Superior temporal gyrus (tissue), 1 donor: ENCODE measurements at regions not wholly inside any gene's neighbourhood (a gene's known extent, or its start where the extent isn't known, plus 50 kb on each side); places are given as distances from the start of the nearest gene placed in this dataset.
A peak's percentile ranks its signal among the peaks of the same experiment; 100 is the strongest.
"Not testable (repeated sequence)": the region's sequence is repeated elsewhere in the genome, so short reads cannot be mapped to it uniquely, and the experiment has no call there.

Experiments used
- DNase-seq: peaks from one replicate; pipeline ENCODE4 v3.0.0-alpha.2; 2016; ENCODE audit errors: extremely low spot score

DNA sequence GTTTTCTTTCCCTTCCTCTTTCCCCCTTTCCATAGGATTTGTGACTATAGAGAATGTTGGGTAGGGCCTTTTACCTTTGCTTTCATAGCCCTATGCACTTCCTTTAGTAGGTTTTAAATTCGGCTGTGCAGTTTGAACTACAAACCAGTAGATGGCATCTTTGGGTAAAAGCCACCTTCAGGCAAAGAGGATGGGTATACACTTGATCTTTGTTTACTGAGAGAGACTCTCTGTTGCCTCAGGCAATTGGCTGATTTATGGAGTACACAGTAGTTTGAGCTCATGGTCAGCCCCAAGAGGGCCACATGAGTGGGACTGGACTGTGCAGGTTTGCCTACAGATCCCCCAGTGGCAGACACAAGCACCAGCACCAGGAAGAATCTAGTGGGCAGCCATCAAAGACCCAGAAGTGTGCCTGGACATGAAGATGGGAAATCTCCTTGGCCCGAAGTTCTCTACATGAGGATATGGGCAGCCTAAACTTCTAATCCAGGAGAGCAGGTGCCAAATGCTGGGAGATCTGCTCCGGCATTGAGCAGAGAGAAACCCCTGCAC, 1304.3 kb upstream of the DDX18 start:
- DNase-seq = peak; percentile 50

DNA sequence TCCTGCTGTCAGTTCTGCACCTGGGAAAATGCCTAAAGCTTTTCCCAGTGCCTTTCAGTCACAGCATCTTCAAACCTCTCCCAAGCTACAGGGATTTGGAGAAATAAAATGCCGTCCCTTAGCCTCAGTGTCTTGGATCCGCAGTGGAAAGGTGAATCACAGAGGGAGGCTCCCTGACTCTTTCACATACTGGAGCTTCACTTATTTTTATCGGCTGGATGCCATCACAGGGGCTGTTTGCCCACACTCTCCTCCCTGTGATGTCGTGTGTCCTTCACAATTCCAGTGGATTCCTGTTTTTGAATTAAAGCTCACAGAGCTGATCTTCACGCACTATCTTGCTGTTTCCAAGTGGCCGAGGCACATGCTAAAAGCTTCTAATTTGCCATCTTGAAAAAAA, 1303.1 kb upstream of the DDX18 start:
- no peak for DNase-seq

DNA sequence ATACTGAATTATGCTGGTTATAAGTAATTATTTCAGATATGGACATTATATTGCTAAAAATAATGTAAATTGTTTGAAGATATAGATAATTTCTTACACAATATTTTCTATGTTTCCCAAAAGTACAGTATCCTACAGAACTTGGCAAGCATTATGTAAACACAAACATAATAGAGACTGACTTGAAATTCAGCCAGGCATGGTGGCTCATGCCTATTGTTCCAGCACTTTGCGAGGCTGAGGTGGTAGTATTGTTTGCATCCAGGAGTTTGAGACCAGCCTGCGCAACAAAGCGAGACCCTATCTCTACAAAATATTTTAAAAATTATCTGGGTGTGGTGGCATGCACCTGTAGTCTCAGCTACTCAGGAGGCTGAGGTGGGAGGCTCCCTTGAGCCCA, 1300.5 kb upstream of the DDX18 start:
- no peak for DNase-seq

DNA sequence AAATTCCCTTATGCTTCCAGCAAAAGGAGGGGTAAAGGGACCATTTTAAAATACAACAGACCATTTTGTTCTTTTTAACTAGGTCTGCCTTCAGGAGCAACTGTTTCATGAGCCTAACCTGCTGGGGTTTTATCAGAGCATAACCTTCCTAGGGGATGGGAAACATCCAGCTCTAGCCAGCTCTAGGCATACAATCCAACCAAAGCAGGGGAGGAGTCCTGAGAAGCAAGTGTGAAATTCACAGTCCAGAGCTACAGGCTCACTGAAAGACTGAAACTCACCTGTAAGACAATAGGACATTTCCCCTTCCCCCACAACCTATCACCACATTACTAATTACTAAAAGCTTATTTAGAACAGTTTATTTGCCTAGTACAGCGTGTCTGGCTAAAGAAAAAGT, 1296.6 kb upstream of the DDX18 start:
- DNase-seq = no peak

DNA sequence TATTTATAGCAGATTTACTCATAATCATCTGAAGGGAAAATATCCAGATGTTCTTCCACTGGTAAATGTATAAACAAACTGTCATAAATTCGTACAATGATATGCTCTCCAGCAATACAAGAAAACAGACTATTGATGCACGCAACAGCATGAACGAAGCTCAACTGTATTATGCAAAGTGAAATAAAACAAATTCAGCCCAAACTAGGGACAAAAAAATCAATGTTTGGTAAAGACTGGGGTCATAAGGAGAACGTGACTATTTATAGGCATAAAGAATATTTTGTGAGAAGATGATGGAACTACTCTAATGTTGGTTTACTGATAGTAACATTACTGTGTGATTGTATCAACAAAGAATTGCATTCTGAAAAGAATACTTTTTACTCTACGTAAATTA, 1276.7 kb upstream of the DDX18 start:
- no peak for DNase-seq

DNA sequence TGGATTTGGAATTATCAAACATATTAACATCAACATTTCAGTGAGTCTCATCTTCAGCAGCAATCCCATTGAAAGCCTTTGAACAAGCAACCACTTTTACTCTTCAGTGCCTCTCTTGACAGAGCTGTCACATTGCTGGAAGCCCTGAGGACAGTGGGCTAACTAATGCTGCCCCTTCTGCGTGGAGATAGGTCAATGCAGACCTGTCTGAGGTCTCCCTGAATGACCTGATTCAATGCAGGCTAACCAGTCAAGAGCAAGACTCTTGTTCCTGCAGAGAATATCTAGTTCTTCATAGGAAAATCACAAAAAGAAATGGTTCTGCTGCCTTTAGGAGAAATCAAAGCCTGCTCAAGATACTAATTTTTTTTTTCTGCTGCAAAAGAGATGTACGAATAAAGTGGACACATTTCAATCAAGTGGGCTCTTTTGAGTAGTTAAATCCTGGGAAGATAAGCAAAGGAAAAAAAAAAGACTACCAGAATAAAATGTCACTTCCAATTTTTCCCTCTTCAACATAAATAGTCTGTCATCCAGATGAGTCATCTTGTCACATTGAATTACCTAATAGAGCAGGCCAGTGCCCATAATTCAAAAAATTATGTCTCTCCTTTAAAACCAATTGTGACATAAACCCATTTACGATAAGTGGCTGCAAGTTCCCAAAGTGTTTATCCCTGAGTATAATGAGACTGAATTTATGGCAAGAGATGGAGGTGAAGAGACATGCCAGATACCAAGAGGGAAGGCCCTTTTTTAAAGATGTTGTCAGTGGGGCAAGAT, 1269.0 kb upstream of the DDX18 start:
- no peak for DNase-seq

DNA sequence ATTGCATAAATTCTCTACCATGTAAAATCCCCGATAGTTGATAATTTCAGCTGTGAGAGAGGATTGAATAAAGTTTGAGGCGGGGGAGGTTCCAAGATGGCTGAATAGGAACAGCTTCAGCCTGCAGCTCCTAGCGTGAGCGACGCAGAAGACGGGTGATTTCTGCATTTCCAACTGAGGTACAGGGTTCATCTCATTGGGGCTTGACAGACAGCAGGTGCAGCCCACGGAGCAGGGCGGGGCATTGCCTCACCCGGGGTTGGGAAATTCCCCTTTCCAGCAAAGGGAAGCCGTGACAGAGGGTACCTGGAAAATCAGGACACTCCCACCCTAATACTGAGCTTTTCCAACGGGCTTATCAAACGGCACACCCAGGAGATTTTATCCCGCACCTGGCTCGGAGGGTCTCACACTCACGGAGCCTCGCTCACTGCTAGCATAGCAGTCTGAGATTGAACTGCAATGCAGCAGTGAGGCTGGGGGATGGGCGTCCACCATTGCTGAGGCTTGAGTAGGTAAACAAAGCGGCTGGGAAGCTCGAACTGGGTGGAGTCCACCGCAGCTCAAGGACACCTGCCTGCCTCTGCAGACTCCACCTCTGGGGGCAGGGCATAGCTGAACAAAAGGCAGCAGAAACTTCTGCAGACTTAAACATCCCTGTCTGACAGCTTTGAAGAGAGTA, 1261.6 kb upstream of the DDX18 start:
- not testable (repeated sequence) for DNase-seq

DNA sequence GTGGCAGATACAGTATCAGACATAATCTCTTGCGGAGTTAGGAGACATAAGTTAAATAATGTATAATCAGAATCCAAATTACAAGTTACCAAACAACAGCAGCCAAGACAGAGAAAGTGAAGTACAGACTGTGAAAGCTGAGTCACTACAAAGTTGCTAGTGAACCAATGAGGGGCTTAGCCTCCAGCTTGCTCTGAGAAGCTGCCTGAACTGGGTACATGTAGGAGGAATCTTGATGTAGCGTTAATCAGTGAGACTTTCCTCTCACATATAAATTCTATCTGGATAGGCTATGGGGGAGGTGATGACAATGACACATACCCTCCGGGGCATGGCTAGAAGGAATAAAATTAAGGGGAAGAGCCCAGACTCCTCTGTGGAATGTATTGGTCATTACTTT, 1234.3 kb upstream of the DDX18 start:
- DNase-seq = no peak

DNA sequence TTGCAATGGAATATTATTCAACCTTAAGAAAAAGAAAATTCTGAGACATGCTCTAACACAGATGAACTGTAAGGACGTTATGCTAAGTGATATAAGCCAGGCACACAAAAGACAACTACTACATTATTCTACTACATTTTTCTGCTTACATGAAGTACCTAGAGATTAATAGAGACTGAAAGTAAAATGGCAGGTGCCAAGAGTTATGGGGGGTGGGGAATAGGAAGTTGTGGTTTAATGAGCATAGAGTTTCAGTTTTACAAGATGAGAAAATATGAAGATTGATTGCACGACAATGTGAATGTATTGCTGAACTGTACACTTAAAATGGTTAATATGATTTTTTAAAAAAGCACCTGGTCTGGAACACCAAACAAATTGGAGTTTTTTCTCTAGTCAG, 1231.6 kb upstream of the DDX18 start:
- DNase-seq = no peak

DNA sequence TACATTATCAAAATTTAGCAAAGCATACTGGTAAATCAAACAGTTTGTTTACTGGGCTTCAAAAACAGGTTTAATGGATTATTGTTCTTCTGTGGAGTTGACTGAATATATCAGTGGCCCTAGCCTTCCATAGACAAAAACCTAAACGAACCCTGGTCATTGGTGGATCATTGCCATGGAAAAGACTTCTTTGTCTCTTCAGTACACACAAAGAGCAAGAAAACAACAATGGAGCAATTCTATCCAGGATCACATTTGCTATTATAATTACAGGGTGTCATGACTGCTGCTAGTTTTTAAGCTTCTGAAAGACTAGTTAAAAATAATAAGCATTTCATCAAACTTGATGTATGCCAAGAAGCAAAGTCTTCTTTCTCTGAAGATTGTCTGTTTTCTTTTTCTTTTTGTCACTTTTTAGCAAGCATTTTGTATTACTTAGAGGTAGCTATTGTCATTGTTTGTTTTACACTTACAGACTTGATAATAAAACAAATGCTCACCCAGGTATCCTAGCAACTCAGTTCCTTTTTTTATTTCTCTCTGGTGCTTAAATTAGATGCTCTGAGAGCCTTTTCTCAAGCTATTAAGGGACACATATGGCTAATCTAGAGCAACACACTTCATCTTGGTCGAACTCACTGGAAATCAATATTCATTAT, 1228.7 kb upstream of the DDX18 start:
- DNase-seq = peak; percentile 80

DNA sequence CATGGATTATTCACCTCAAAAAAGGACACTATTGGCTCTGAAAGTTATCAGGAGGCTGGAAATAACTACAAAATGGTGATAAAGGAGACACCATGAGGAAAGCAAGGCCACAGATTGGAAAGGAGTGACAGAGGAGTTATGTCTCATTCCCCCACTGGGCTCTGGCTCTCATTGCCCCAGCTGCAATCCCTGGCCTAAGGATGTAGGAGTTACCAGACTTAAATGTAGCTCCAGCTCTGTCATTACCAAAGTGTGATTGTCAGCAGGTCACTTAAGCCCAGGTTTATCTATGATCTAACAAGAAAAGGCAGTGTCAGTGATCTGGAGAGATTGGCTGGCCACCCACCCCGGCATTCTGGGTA, 1228.2 kb upstream of the DDX18 start:
- DNase-seq = no peak
